Endothelial cell of umbilical vein (primary cell): ENCODE measurements at regions not wholly inside any gene's neighbourhood (a gene's known extent, or its start where the extent isn't known, plus 50 kb on each side); places are given as distances from the start of the nearest gene placed in this dataset.

Experiments
- BruUV-seq: library from RNA; stranded (reverse); fragments of 400-500 nt; replicated peaks from 2 replicates; lab custom pipeline; 2021; lab: Mats Ljungman, UMichigan
- CTCF ChIA-PET: fragments of 300-600, 350-600 bp; sonication (Branson Sonifier 250); formaldehyde crosslinking; loops from one replicate; lab custom pipeline; 2021; ENCODE audit warnings: antibody characterized with exemption, inconsistent platforms; lab: Charles Lee
- POLR2A ChIA-PET: fragments of 300-600, 350-600 bp; sonication (Branson Sonifier 250); formaldehyde crosslinking; loops from one replicate; lab custom pipeline; 2021; ENCODE audit warnings: antibody characterized with exemption, inconsistent platforms; lab: Charles Lee
- DNase-seq: peaks from one replicate; pipeline ENCODE4 v3.0.0-alpha.2; 2011; ENCODE audit warnings: low read depth, low spot score
- FAIRE-seq: peaks from 2 replicates; lab custom pipeline; 2011; peaks lifted over from hg19 to GRCh38; lab: Jason Lieb, UNC
- H2AFZ ChIP-seq: 2 replicates; pipeline ENCODE4 v1.6.0; 2012; ENCODE audit warnings: low read depth, low read length, control low read depth, inconsistent platforms
- H3K27ac ChIP-seq: 2 replicates; pipeline ENCODE4 v1.5.1; 2011; ENCODE audit warnings: low read depth, mild to moderate bottlenecking, control low read depth, low read length, moderate library complexity; ENCODE audit not compliant: insufficient read depth
- H3K27me3 ChIP-seq, 2 experiments: 2 replicates each; pipeline versions ENCODE4 v1.6.0 to v1.6.1; 2011; ENCODE audit warnings: low read length in 2 of 2, mixed read lengths in 1 of 2; ENCODE audit not compliant: control insufficient read depth in 2 of 2, insufficient read depth in 2 of 2
- H3K36me3 ChIP-seq, 2 experiments: 2 replicates in 1 of 2; 3 replicates in 1 of 2; pipeline ENCODE4 v1.5.1; 2011; ENCODE audit warnings: low read length in 2 of 2, mild to moderate bottlenecking in 1 of 2, moderate library complexity in 1 of 2; ENCODE audit not compliant: control insufficient read depth in 2 of 2, insufficient read depth in 2 of 2; ENCODE audit errors: extremely low read depth in 1 of 2
- H3K4me1 ChIP-seq: 3 replicates; pipeline ENCODE4 v1.5.1; 2011; ENCODE audit warnings: mild to moderate bottlenecking, low read length; ENCODE audit not compliant: control insufficient read depth, insufficient read depth; ENCODE audit errors: extremely low read depth
- H3K4me2 ChIP-seq: 2 replicates; pipeline ENCODE4 v1.6.1; 2011; ENCODE audit warnings: low read length, control low read depth, mixed read lengths; ENCODE audit not compliant: insufficient read depth
- H3K4me3 ChIP-seq, 3 experiments: fragments of 200-600 bp in 1 of 3; sonication (generic), shearing (Covaris generic) in 1 of 3; replicated peaks in 1 of 3; 2 replicates each; pipeline ENCODE4 v1.5.1; 2011 to 2016; ENCODE audit warnings: control low read depth in 3 of 3, low read length in 3 of 3, mild to moderate bottlenecking in 2 of 3, inconsistent platforms in 1 of 3, low read depth in 1 of 3, moderate library complexity in 1 of 3; ENCODE audit not compliant: insufficient read depth in 1 of 3
- H3K79me2 ChIP-seq: 2 replicates; pipeline ENCODE4 v1.6.0; 2012; ENCODE audit warnings: low read length, inconsistent platforms; ENCODE audit not compliant: control insufficient read depth, insufficient read depth
- H3K9ac ChIP-seq: replicated peaks from 2 replicates; pipeline ENCODE3; 2011; ENCODE audit warnings: low read length, control low read depth; ENCODE audit not compliant: insufficient read depth; ENCODE audit errors: extremely low read depth
- H3K9me1 ChIP-seq: replicated peaks from 3 replicates; pipeline ENCODE4 v1.6.0; 2011; ENCODE audit warnings: mild to moderate bottlenecking, low read length; ENCODE audit not compliant: control insufficient read depth, insufficient read depth; ENCODE audit errors: extremely low read depth
- H3K9me3 ChIP-seq: replicated peaks from 2 replicates; pipeline ENCODE4 v1.5.1; 2012; ENCODE audit warnings: low read length, inconsistent platforms; ENCODE audit not compliant: control insufficient read depth, insufficient read depth
- H4K20me1 ChIP-seq: replicated peaks from 2 replicates; pipeline ENCODE3; 2011; ENCODE audit warnings: mild to moderate bottlenecking, low read length; ENCODE audit not compliant: control insufficient read depth, insufficient read depth; ENCODE audit errors: extremely low read depth
- CTCF ChIP-seq, 2 donors: IDR thresholded peaks; 1 replicate in 1 of 2; 2 replicates in 1 of 2; pipeline ENCODE4 v1.5.1; 2011; ENCODE audit warnings: low read length in 2 of 2, mild to moderate bottlenecking in 2 of 2, moderate library complexity in 2 of 2, control low read depth in 1 of 2, inconsistent platforms in 1 of 2, low read depth in 1 of 2; ENCODE audit not compliant: insufficient read depth in 1 of 2; ENCODE audit errors: extremely low read depth in 1 of 2
- EZH2 ChIP-seq: IDR thresholded peaks from 2 replicates; pipeline ENCODE4 v1.6.1; 2012; ENCODE audit warnings: borderline replicate concordance, low read depth, mild to moderate bottlenecking, moderate library complexity, low read length, inconsistent platforms; ENCODE audit not compliant: severe bottlenecking
- FOS ChIP-seq: IDR thresholded peaks from 2 replicates; pipeline ENCODE4 v1.6.1; 2011; ENCODE audit warnings: mild to moderate bottlenecking, low read length, moderate library complexity, borderline replicate concordance; ENCODE audit not compliant: insufficient read depth
- GATA2 ChIP-seq: IDR thresholded peaks from 2 replicates; pipeline ENCODE4 v1.7.0; 2011; ENCODE audit warnings: low read depth, mild to moderate bottlenecking, moderate library complexity, mixed read lengths, low read length; ENCODE audit not compliant: insufficient read length, insufficient read depth
- JUN ChIP-seq: IDR thresholded peaks from 2 replicates; pipeline ENCODE4 v1.6.1; 2011; ENCODE audit warnings: borderline replicate concordance, low read depth; ENCODE audit not compliant: insufficient read length, insufficient read depth
- MAX ChIP-seq: IDR thresholded peaks from 2 replicates; pipeline ENCODE4 v1.6.1; 2011; ENCODE audit not compliant: insufficient read depth, insufficient read length
- MYC ChIP-seq: IDR thresholded peaks from one replicate; pipeline ENCODE4 v1.6.1; 2011; ENCODE audit warnings: mild to moderate bottlenecking, low read depth, low read length
- POLR2A ChIP-seq: IDR thresholded peaks from 2 replicates; pipeline ENCODE4 v1.6.1; 2012; ENCODE audit warnings: low read depth, mild to moderate bottlenecking, control low read depth, low read length
- POLR2AphosphoS5 ChIP-seq: IDR thresholded peaks from 2 replicates; pipeline ENCODE4 v1.6.1; 2012; ENCODE audit warnings: low read depth, mild to moderate bottlenecking, control low read depth, low read length, moderate library complexity; ENCODE audit not compliant: insufficient read depth
- dilution Hi-C: fragments of 300-500 bp; cut with MboI; formaldehyde crosslinking; loops from one replicate; pipeline ENCODE4 v1.15.0; 2019; ENCODE audit warnings: low sequenced_read_pairs; ENCODE audit not compliant: extremely low pct_ligation_motif_present
- intact Hi-C: fragments of 100-400 bp; cut with micrococcal nuclease; formaldehyde crosslinking; loops from one replicate; pipeline ENCODE4 v1.10.0; 2022

DNA sequence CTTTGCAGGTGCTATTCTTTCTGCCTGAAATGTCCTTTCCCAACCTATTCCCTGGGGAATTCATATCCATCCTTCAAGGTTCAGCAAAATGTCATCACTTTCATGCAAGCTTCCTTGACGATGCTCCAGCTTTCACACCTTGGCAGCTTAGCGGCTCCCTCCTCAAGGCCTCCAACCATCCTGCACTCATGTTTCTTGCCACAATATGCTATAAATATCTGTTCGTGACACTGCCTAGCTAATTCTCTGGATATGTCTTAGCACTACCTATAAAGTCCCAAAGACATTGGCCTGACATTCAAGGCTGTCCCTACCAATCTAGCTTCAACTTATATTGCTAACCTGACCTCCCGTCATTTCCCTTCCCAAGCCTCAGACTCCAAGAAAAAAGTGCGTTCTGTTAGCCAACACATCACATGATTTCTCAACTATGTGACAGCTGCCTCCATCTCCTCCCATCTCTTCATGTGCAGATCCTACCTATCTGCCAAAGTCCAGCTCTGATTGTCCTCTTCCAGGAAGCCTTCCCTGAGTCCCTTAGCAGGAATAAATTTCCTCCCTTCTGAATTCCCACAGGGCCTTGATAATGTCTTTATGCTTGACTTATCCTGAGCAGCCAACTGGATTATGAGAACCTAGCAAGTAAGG, 359.9 kb upstream of the F9 start:
- Histone ChIP-seq H3K4me3 (no peak overlapping the region), H3K36me3 (no peaks in the 10 kb centered on the region), H3K4me2 (no peak overlapping the region), H3K27me3 (no peaks in the 10 kb centered on the region), H3K9me3 (no peaks in the 10 kb centered on the region), H2AFZ (no peak overlapping the region), H3K9me1 (no peaks in the 10 kb centered on the region), H3K9ac (no peak overlapping the region), H3K79me2 (no peaks in the 10 kb centered on the region), H3K4me1 (no peaks in the 10 kb centered on the region), H4K20me1 (no peaks in the 10 kb centered on the region), H3K27ac (no peak overlapping the region)
- ChIA-PET POLR2A (no interaction called here), CTCF (no interaction called here)
- intact Hi-C loops (no loop called here), dilution Hi-C loops (no loop called here)
- BruUV-seq = no TSS peak
- TF ChIP-seq CTCF (IDR thresholded peaks at IDR 0.05; ENCODE audit: extremely low read depth in 1 of 2, insufficient read depth in 1 of 2, low read depth in 1 of 2, low read length in 2 of 2) (no peak), POLR2AphosphoS5 (no peak), POLR2A (no peak), FOS (no peak), GATA2 (no peak), JUN (no peak), MAX (no peak), EZH2 (no peak), MYC (no peak)
- DNase-seq = no peak
- FAIRE-seq = no peak
